Stomach (tissue), 8 donors: ENCODE measurements at regions not wholly inside any gene's neighbourhood (a gene's known extent, or its start where the extent isn't known, plus 50 kb on each side); places are given as distances from the start of the nearest gene placed in this dataset.

ENCODE experiments used
- DNase-seq, 2 donors: peaks; one replicate each; pipeline versions ENCODE4 v3.0.0 to v3.0.0-alpha.2; 2013 to 2019
- H3K27ac ChIP-seq, 5 donors: fragments of 200-600 bp in 4 of 5; sonication (generic) in 4 of 5; one replicate each; pipeline ENCODE4 v1.5.1; 2013 to 2019; ENCODE audit warnings: mild to moderate bottlenecking in 1 of 5, moderate library complexity in 1 of 5
- H3K27me3 ChIP-seq, 3 donors: fragments of 200-600 bp; sonication (generic); one replicate each; pipeline ENCODE4 v1.5.1; 2017 to 2019; ENCODE audit warnings: mixed run types in 1 of 3
- H3K36me3 ChIP-seq, 4 donors: fragments of 200-600 bp; sonication (generic); 1 replicate in 3 of 4; 2 replicates in 1 of 4; pipeline ENCODE4 v1.5.1; 2016 to 2019
- H3K4me1 ChIP-seq, 4 donors: fragments of 200-600 bp; sonication (generic); one replicate each; pipeline ENCODE4 v1.5.1; 2016 to 2019
- H3K4me3 ChIP-seq, 4 donors: fragments of 200-600 bp; sonication (generic) in 3 of 4; one replicate each; pipeline ENCODE4 v1.5.1; 2016 to 2019; ENCODE audit warnings: mild to moderate bottlenecking in 1 of 4
- H3K9me3 ChIP-seq, 4 donors: fragments of 200-600 bp; sonication (generic); one replicate each; pipeline ENCODE4 v1.5.1; 2016 to 2019
- CTCF ChIP-seq, 7 experiments: fragments of 450-650 bp in 4 of 7; fragments of 200-600 bp in 3 of 7; sonication (generic) in 3 of 7; IDR thresholded peaks; one replicate each; pipeline ENCODE4 v1.5.1; 2016 to 2019; ENCODE audit warnings: antibody characterized with exemption in 7 of 7, control low read depth in 2 of 7, mild to moderate bottlenecking in 1 of 7
- EP300 ChIP-seq: sonication (generic); formaldehyde crosslinking; IDR thresholded peaks from one replicate; pipeline ENCODE4 v1.6.1; 2017; ENCODE audit warnings: antibody characterized with exemption
- POLR2A ChIP-seq, 4 donors: fragments of 450-650 bp; IDR thresholded peaks; one replicate each; pipeline ENCODE4 v1.6.1; 2016; ENCODE audit warnings: antibody characterized with exemption in 4 of 4, control low read depth in 2 of 4, mild to moderate bottlenecking in 1 of 4, moderate library complexity in 1 of 4
- POLR2AphosphoS5 ChIP-seq, 3 donors: sonication (generic); formaldehyde crosslinking; IDR thresholded peaks; one replicate each; pipeline ENCODE4 v1.6.1; 2016; ENCODE audit warnings: antibody characterized with exemption in 3 of 3
- WGBS, 5 donors: extraction: QIAGEN DNeasy Blood & Tissue Kit in 3 of 5; methylation state at CpG; one replicate each; pipeline versions ENCODE4 v1.1.5 to v1.1.7; 2013 to 2018; 5-methylcytosine and 5-hydroxymethylcytosine counted together
- intact Hi-C: fragments of 100-400 bp; cut with DNase I; formaldehyde crosslinking; loops from one replicate; pipeline ENCODE4 v1.15.1; 2023; ENCODE audit warnings: low total_unique reads
- donor health status: healthy with polysubstance abuse.
- donor health status: Bipolar disorder and iron deficiency.
- donor health status: healthy.

GRCh38 chr16:5516115-5516514 is 418.5 kb upstream of the EEF2KMT start:
- H3K9me3 ChIP-seq = peaks cover 0 to 18% (median 7%) of the 10 kb centered on the region in 4 donors
- H3K36me3 ChIP-seq = no peaks in the 10 kb centered on the region
- DNase-seq = no peak
- no peak overlapping the region for H3K4me3 ChIP-seq
- no peak overlapping the region for H3K27ac ChIP-seq
- no peaks in the 10 kb centered on the region for H3K4me1 ChIP-seq
- intact Hi-C loops = no loop called here
- no peaks in the 10 kb centered on the region for H3K27me3 ChIP-seq
- TF ChIP-seq POLR2A (IDR thresholded peaks at IDR 0.05) = no peak
- no peak for TF ChIP-seq POLR2AphosphoS5 (IDR thresholded peaks at IDR 0.05)
- no peak for TF ChIP-seq EP300
- TF ChIP-seq CTCF (IDR thresholded peaks at IDR 0.05) = no peak

GRCh38 chr16:5512014-5512413 is 414.4 kb upstream of the EEF2KMT start:
- no peak for DNase-seq
- Histone ChIP-seq H3K4me1 (peaks cover 0 to 8% (median 0%) of the 10 kb centered on the region in 4 donors), H3K27me3 (no peaks in the 10 kb centered on the region), H3K4me3 (no peak overlapping the region), H3K27ac (no peak overlapping the region), H3K36me3 (no peaks in the 10 kb centered on the region), H3K9me3 (peaks cover 0 to 18% (median 7%) of the 10 kb centered on the region in 4 donors)
- intact Hi-C loops = no loop called here
- WGBS, 5 donors = 38 to 54% (median 45%) methylated on average over 4 of the region's 4 CpGs
- TF ChIP-seq POLR2A (IDR thresholded peaks at IDR 0.05) (no peak), POLR2AphosphoS5 (IDR thresholded peaks at IDR 0.05) (no peak), EP300 (no peak), CTCF (IDR thresholded peaks at IDR 0.05) (no peak)

- no peaks in the 10 kb centered on the region for H3K36me3 ChIP-seq
- no peaks in the 10 kb centered on the region for H3K27me3 ChIP-seq
- WGBS, 5 donors = 26 to 58% (median 50%) methylated on average over 5 of the region's 5 CpGs
- intact Hi-C loops = no loop called here
- no peak overlapping the region for H3K27ac ChIP-seq
- no peak overlapping the region for H3K4me3 ChIP-seq
- peaks cover 0 to 8% (median 0%) of the 10 kb centered on the region in 4 donors for H3K4me1 ChIP-seq
- TF ChIP-seq EP300 (no peak), POLR2AphosphoS5 (IDR thresholded peaks at IDR 0.05) (no peak), POLR2A (IDR thresholded peaks at IDR 0.05) (no peak), CTCF (IDR thresholded peaks at IDR 0.05) (no peak)
- H3K9me3 ChIP-seq = peaks cover 0 to 12% (median 5%) of the 10 kb centered on the region in 4 donors
- peak in 1 of 2 donors; percentile 15 for DNase-seq
Measured at GRCh38 chr16:5510819-5511370, 413.3 kb upstream of the EEF2KMT start.

GRCh38 chr16:5509794-5510193 is 412.2 kb upstream of the EEF2KMT start:
- Histone ChIP-seq H3K27me3 (no peaks in the 10 kb centered on the region), H3K4me1 (peaks cover 0 to 13% (median 0%) of the 10 kb centered on the region in 4 donors), H3K36me3 (no peaks in the 10 kb centered on the region), H3K27ac (no peak overlapping the region), H3K4me3 (no peak overlapping the region), H3K9me3 (peaks cover 0 to 3% (median under 1%) of the 10 kb centered on the region in 4 donors)
- peak; percentile 27 to 63 for DNase-seq
- no peak for TF ChIP-seq EP300
- no peak for TF ChIP-seq POLR2AphosphoS5 (IDR thresholded peaks at IDR 0.05)
- no peak for TF ChIP-seq CTCF (IDR thresholded peaks at IDR 0.05)
- no peak for TF ChIP-seq POLR2A (IDR thresholded peaks at IDR 0.05)
- intact Hi-C loops = no loop called here
- 41 to 58% (median 47%) methylated on average over 9 of the region's 9 CpGs for WGBS, 5 donors
